SU-DHL-6 (cell line): ENCODE measurements at regions not wholly inside any gene's neighbourhood (a gene's known extent, or its start where the extent isn't known, plus 50 kb on each side); places are given as distances from the start of the nearest gene placed in this dataset.

ENCODE experiments used
- H2AFZ ChIP-seq: fragments of 200-600 bp; sonication (generic); 2 replicates; pipeline ENCODE4 v1.6.1; 2014; ENCODE audit warnings: low read depth, mild to moderate bottlenecking, moderate library complexity, mixed read lengths, antibody characterized with exemption, low read length; ENCODE audit not compliant: severe bottlenecking
- H3F3A ChIP-seq: fragments of 200-600 bp; shearing (Covaris generic); 2 replicates; pipeline ENCODE4 v1.6.0; 2016; ENCODE audit warnings: antibody characterized with exemption, mild to moderate bottlenecking; ENCODE audit not compliant: insufficient read depth
- H3K27ac ChIP-seq: fragments of 200-600 bp; sonication (generic); 2 replicates; pipeline ENCODE4 v1.5.1; 2016; ENCODE audit warnings: low read depth, mild to moderate bottlenecking, low read length, moderate library complexity, mixed read lengths
- H3K27me3 ChIP-seq: fragments of 200-600 bp; sonication (generic), shearing (Covaris generic); 2 replicates; pipeline ENCODE4 v1.6.0; 2014; ENCODE audit warnings: mild to moderate bottlenecking, low read length
- H3K36me3 ChIP-seq: fragments of 200-600 bp; sonication (generic); 2 replicates; pipeline ENCODE4 v1.6.1; 2014; ENCODE audit warnings: mild to moderate bottlenecking, low read length, mixed read lengths
- H3K4me2 ChIP-seq: fragments of 300-600, 200-600 bp; shearing (Covaris generic), sonication (generic); 2 replicates; pipeline ENCODE4 v1.6.0; 2014; ENCODE audit warnings: low read length, low read depth, mild to moderate bottlenecking; ENCODE audit not compliant: poor library complexity, severe bottlenecking
- H3K4me3 ChIP-seq: fragments of 200-600 bp; sonication (generic); 2 replicates; pipeline ENCODE4 v1.5.1; 2014; ENCODE audit warnings: antibody characterized with exemption, low read length, mild to moderate bottlenecking, mixed read lengths; ENCODE audit not compliant: insufficient read depth, poor library complexity, severe bottlenecking
- H3K79me2 ChIP-seq: fragments of 200-600 bp; sonication (generic); 2 replicates; pipeline ENCODE4 v1.6.1; 2014; ENCODE audit warnings: mild to moderate bottlenecking, low read length, moderate library complexity; ENCODE audit not compliant: insufficient read depth
- H3K9ac ChIP-seq: fragments of 200-600 bp; sonication (generic); 2 replicates; pipeline ENCODE4 v1.7.0; 2014; ENCODE audit warnings: mild to moderate bottlenecking, low read length
- H3K9me2 ChIP-seq: fragments of 200-600 bp; sonication (generic); replicated peaks from 2 replicates; pipeline ENCODE4 v1.6.1; 2014; ENCODE audit warnings: low read length; ENCODE audit not compliant: insufficient read depth
- H3K9me3 ChIP-seq: fragments of 200-600 bp; sonication (generic); 2 replicates; pipeline ENCODE4 v1.6.1; 2014; ENCODE audit warnings: low read length, mixed read lengths; ENCODE audit not compliant: insufficient read depth
- H4K20me1 ChIP-seq: fragments of 200-600 bp; sonication (generic); 2 replicates; pipeline ENCODE4 v1.6.1; 2014; ENCODE audit warnings: low read depth, mild to moderate bottlenecking, antibody characterized with exemption, low read length, moderate library complexity, mixed read lengths
- EZH2phosphoT487 ChIP-seq: fragments of 200-600 bp; sonication (generic), shearing (Covaris generic); conservative IDR thresholded peaks from 2 replicates; pipeline ENCODE4 v1.6.1; 2018; ENCODE audit warnings: mild to moderate bottlenecking, antibody characterized with exemption, low read length, moderate library complexity, mixed read lengths
- TF ChIP-seq, protein P1 (sequence below): fragments of 200-600 bp; sonication (generic); IDR thresholded peaks from one replicate; pipeline ENCODE4 v1.5.1; 2017; ENCODE audit warnings: antibody characterized with exemption, mild to moderate bottlenecking, low read length, moderate library complexity; ENCODE audit not compliant: insufficient read depth, poor library complexity, severe bottlenecking

DNA sequence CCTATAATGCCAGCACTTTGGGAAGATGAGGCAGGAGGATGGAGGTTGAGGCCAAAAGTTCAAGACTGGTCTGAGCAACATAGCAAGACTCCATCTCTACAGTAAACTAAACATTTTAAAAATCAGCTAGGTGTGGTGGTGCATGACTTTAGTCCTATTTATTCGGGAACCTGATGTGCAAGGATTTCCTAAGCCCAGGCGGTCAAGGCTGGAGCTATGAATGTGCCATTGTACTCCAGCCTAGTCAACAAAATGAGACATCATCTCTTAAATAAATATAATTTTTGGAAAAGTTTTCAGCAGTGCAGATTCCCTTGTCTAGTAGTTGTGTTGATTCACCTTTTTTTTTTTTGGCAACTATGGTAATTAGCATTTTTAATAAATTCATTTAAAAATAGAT is 928.7 kb upstream of the PRKX start:
- Histone ChIP-seq H3K4me2 (no peak overlapping the region), H3K79me2 (no peaks in the 10 kb centered on the region), H3K4me3 (no peak overlapping the region), H2AFZ (no peak overlapping the region), H3F3A (no peaks in the 10 kb centered on the region), H3K9ac (no peak overlapping the region), H3K9me3 (no peaks in the 10 kb centered on the region), H3K36me3 (no peaks in the 10 kb centered on the region), H3K27me3 (no peaks in the 10 kb centered on the region), H3K27ac (no peak overlapping the region), H4K20me1 (no peaks in the 10 kb centered on the region), H3K9me2 (no peaks in the 10 kb centered on the region)
- TF ChIP-seq, protein P1, sequence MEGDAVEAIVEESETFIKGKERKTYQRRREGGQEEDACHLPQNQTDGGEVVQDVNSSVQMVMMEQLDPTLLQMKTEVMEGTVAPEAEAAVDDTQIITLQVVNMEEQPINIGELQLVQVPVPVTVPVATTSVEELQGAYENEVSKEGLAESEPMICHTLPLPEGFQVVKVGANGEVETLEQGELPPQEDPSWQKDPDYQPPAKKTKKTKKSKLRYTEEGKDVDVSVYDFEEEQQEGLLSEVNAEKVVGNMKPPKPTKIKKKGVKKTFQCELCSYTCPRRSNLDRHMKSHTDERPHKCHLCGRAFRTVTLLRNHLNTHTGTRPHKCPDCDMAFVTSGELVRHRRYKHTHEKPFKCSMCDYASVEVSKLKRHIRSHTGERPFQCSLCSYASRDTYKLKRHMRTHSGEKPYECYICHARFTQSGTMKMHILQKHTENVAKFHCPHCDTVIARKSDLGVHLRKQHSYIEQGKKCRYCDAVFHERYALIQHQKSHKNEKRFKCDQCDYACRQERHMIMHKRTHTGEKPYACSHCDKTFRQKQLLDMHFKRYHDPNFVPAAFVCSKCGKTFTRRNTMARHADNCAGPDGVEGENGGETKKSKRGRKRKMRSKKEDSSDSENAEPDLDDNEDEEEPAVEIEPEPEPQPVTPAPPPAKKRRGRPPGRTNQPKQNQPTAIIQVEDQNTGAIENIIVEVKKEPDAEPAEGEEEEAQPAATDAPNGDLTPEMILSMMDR: no peak
- no peak for TF ChIP-seq EZH2phosphoT487

DNA sequence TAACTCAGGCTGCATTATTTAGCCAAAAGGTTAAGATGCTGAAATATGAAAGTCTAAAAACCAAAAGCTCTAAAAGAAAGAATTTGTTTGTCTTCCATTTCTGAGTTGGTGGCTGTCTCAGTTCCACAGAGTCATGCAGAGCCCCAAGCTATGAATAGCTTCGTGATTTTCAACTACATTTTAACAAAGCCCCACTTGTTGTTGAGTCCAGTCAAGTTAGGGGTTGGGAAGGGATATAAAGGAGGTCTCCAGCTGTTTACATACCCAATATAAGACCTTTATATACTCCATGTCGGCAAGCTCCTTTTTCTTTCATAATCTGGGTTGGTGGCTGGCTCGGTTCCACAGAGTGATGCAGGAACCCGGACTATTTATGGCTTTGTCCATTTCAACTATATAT is 924.6 kb upstream of the PRKX start:
- H3K4me2 ChIP-seq: no peak overlapping the region
- no peaks in the 10 kb centered on the region for H3K9me2 ChIP-seq
- H3K36me3 ChIP-seq: no peaks in the 10 kb centered on the region
- TF ChIP-seq, protein P1: no peak
- TF ChIP-seq EZH2phosphoT487: no peak
- H2AFZ ChIP-seq: no peak overlapping the region
- H3K4me3 ChIP-seq: no peak overlapping the region
- H3F3A ChIP-seq: no peaks in the 10 kb centered on the region
- H3K79me2 ChIP-seq: no peaks in the 10 kb centered on the region
- no peak overlapping the region for H3K27ac ChIP-seq
- H4K20me1 ChIP-seq: no peaks in the 10 kb centered on the region
- no peaks in the 10 kb centered on the region for H3K27me3 ChIP-seq
- no peaks in the 10 kb centered on the region for H3K9me3 ChIP-seq
- no peak overlapping the region for H3K9ac ChIP-seq

DNA sequence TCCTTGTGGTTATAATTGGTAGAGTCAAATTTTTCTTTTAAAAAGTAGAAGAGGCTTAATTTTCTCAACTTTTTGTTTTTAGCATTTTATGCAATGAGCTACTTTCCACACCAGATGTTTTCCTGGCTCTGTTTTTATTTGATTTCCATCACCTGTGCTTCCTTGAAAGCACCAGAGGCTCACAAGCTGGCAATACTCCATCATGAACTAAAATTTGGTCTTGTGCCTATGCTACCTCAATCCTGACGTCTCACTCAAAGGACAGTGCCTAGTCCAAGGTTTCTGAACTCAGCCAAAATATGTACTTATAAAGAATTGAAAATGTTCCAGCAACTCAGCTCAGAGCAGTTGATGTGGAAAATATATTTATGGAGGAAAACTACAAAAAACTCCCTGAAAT is 914.0 kb upstream of the PRKX start:
- Histone ChIP-seq H4K20me1 (no peaks in the 10 kb centered on the region), H3K36me3 (no peaks in the 10 kb centered on the region), H3K9me3 (no peaks in the 10 kb centered on the region), H3K79me2 (no peaks in the 10 kb centered on the region), H3K9me2 (no peaks in the 10 kb centered on the region), H3K4me3 (no peak overlapping the region), H3K4me2 (no peak overlapping the region), H2AFZ (no peak overlapping the region), H3K27me3 (no peaks in the 10 kb centered on the region), H3F3A (no peaks in the 10 kb centered on the region), H3K27ac (no peak overlapping the region), H3K9ac (no peak overlapping the region)
- TF ChIP-seq, protein P1: no peak
